ENCODE measurements at regions not wholly inside any gene's neighbourhood (a gene's known extent, or its start where the extent isn't known, plus 50 kb on each side); places are given as distances from the start of the nearest gene placed in this dataset.

DNA sequence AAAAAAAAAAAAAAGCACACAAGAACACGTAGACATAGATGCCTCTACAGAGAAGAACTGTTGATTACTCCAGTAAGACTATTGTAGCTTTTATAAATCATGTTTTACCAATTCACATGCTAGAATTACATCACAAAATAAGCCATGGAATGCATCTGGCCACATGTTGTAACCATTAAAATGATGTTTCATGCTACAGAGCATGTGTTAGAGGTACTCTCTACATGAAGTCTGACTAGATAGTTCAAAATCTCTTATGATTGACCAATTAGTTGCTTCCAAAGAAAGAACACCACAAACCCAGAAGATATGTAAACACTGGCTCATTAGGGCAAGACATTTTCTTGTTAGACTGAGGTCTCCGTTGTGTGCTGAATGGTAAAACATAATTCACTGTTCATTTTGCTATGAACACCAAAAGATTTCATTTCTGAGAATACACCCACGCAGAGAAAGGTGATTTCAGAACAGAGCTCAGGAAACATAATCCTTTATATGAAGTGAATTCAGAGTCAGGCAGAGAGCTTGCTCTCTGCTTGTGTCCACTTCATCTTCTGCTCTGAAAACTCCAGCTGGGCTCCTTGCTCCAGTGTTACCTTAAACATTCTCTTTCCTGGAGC is 411.4 kb upstream of the SOX9 start:
- no peak for DNase-seq (ENCODE audit: low spot score)

DNA sequence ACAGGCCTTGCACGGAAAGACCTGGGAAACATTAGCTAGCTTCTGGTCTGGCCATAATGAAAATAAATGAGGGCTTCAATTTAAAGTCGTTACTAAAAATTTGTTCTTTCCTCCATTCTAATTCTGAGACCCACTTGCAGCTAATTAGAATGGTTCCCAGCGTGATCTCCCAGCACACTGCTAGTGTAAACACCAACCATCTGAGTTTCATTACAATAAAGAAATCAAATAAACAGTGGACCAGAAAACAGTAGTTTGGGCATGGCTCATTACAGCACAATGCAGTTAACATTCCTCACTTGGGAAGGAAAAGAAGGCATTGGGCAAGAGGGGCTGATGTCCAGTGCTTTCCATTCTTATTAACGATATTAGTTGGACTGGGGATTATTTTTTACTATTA is 410.9 kb upstream of the SOX9 start:
- DNase-seq (ENCODE audit: low spot score): no peak

DNA sequence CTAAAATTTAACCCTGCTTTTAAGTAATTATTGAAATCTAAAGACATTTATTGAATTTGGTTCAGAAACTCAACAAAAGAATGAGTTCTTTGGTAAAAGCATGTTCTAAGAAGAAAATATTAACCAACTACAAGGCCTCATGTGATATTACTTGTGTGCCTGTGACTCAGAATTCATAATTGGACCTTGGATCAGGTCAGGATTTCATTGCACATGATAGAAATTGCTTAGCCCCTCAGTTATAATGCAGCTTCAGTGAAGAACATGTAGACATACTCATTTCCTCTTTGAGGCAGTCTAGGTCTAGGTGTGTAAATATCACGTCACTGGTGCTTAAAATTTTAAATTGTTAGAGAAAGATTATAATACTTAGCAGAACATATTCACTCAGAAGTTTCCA is 410.0 kb upstream of the SOX9 start:
- no peak for DNase-seq (ENCODE audit: low spot score)

DNA sequence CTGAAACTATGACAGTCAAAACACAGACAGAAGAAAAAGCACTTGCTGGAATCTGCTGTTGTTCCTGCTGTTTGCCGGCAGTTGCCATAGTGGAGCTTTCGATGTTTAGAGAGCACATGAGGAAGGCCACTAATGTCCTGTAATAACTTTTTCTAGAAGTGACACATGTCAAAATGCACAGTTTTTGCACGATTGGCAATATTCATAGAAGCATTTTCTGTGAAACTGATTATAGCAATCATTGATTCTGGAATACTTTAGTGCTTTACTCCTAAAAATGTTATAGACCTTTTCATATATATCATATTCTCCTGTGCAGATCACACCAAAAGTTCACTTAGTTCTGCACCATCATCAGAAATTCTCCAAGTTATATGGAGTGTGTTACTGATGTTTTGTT is 407.0 kb upstream of the SOX9 start:
- no peak for DNase-seq (ENCODE audit: low spot score)

DNA sequence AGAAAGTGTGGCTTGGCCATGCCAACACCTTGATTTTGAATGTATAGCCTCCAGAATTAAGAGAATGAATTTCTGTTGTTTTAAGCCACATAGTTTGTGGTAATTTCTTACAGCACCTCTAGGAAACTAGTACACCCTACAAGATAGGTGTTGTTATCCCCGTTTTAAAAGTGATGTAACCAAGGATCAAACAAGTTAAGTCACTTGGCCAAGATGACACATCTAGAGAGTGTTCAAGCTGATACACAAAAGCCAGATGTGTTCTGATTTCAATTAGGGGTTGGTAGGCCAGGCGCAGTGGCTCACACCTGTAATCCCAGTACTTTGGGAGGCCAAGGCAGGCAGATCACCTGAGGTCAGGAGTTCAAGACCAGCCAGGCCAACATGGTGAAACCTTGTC is 396.5 kb upstream of the SOX9 start:
- no peak for DNase-seq (ENCODE audit: low spot score)

DNA sequence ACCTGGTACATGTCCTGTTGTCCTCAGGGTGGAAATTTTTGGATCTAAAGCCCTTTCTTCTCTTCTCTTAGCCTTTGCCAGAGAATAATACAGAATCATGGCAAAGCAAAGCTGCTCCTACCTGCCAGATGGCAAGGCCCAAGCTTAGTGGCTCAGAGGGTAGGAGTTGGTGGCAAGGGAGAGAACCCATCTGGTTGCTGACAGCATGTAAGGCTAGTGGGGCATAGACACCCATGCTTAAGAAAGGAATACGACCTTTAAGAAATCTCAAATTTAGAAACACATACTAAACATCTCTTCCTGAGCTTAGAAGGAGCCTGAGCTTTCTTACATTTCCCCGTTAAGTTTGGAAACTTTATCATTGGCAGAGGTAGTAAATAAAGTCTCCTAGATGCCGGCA is 395.0 kb upstream of the SOX9 start:
- no peak for DNase-seq (ENCODE audit: low spot score)

DNA sequence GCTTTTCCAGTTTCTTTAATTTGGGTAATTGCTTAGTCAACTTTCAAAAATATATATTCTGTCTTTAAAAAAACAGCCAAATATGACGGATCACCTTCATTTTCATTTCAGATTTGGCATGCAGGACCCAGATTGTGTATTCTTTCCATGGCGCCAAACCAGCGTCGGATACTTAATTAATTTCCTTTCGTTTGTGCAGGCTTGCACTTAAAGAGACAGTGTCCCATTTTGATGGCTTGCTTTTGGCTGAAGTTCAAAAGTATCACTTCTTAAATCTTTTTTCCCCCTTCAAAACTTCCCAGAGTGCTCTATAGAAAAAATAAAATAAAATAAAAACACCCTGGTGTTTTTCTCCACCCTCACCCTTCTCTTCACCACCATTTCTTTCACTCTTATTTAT is 394.5 kb upstream of the SOX9 start:
- no peak for DNase-seq (ENCODE audit: low spot score)

DNA sequence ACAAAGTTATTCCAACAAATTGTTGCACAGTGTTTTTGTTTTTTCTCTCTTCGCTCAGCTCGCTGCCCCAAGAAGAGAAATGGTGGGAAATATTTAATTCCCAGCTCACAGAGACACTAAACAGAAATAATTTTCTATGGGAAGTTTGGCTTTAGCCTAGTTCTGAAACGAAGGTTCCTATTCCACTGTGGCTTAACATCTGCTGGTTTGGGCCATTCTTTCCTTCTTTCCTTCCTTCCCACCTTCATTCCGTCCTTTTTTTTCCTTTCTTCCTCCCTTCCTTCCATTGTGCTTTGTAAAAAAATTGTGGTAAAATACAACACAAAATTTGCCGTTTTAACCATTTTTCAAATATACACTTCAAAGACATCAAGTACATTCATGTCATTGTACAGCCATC is 393.5 kb upstream of the SOX9 start:
- DNase-seq (ENCODE audit: low spot score): no peak

DNA sequence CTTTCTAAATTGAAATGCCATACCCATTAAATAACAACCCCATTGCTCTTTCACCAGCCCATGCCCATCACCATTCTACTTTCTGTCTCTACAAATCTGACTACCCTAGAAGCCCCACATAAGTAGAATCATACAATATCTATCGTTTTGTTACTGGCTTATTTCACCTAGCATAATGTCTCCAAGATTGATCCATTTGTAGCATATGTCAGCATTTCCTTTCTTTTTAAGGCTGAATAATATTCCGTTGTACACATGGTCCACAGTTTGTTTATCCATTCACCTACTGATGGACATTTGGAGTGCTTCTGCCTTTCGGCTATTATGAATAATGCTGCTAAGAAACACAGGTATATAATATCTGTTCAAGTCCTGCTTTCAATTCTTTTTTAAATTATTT is 393.1 kb upstream of the SOX9 start:
- DNase-seq (ENCODE audit: low spot score): no peak

DNA sequence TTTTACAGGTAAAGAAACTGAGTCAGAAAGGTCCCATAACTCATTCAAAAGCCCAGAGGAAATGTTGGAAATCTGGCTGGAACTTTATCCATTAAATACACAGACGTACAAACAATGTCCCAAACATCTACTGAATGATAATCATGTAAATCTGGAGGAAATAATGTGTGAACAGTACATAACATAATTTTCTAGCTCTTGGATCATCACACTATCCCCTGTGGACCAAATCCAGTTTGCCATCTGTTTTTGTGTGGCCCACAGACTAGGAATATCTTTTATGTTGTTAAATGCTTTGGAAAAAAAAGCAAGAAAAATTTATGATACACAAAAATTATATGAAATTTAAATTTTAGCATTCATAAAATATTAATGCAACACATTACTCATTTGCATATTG is 389.9 kb upstream of the SOX9 start:
- DNase-seq (ENCODE audit: low spot score): no peak

DNA sequence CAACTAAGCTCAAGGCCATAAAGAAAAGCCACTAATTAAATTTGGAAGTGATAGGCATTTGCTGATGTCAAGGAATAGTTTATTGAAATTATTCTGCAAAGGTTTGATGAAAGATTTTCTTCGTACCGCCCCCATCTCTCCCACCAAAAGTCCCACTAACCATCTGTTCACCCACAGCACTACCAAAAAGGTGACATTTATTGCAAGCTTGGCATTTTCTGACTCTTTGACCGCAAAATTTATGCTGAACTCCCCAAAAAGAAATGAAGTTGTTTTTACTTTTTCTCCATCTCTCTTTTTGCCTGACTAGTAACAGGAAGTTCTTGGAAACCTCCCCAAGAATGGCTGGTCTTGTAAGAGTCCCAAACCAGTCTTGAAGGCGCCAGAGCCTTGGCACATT is 384.9 kb upstream of the SOX9 start:
- no peak for DNase-seq (ENCODE audit: low spot score)

DNA sequence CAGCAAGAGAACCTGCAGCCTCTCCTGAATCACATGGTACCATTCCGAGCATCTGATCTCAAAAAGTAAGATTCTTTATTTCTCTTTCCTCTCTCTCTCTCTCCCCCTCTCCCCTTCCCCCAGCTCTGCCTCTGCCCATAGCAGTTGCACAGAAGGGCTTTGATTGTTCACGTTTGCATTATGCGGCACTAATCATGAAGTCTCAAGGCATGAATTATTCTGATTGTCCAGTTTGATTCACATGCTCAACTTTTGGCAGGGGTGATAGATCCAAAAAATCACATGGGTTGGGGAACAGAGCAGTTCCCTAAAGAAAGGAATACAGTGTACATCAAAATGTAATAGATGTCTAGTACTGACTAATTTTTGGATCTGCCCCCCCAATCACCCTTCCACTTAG is 380.0 kb upstream of the SOX9 start:
- DNase-seq (ENCODE audit: low spot score): no peak

DNA sequence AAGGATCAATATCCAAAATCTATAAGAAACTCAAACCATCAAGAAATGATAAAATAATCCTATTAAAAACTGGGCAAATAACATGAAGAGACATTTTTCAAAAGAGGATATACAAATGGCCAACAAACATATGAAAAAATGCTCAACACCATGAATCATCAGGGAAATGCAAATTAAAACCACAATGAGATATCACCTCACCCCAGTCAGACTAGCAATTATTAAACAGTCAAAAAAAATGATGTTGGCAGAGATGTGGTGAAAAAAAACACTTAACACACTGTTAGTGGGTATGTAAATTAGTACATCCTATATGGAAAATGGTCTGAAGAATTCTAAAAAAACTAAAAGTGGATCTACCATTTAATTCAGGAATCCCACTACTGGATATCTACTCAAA is 379.0 kb upstream of the SOX9 start:
- no peak for DNase-seq (ENCODE audit: low spot score)

DNA sequence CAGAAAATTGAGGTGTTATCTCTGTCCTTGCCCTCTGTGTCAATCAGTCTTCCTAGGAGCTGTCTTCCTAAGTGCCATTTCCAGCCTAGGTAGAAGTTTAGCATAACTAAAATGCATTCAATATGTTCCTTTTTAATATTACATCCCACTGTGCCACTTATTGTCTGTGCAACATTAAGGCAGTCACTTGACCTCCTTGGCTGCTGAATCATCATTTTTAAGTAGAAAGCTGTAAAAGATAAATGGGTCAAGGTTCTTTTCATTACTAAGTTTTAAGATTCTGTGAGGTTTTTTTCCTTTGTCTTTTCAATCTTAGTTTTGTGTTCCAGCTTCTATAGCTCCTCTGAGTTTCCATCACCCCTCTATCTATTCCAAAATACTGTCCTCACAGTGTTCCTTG is 371.9 kb upstream of the SOX9 start:
- DNase-seq (ENCODE audit: low spot score): no peak

DNA sequence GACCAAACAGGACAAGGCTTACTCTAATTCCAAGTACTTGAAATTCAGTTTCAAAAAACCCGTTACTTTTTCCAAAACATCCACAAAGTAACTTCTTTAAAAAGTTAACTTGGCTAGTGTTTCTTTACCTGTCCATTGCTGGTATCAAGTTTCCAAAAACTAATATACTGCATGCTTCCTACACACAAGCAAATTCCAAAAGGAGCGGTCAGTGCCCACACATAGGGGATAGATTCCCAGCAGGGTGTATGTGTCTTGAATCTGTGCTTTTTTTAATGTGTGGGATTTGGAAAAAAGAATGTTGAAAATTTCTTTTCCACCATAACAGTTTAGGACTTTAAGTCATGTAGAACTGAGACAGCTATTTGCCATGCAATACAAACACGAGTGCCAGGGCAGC is 367.8 kb upstream of the SOX9 start:
- DNase-seq (ENCODE audit: low spot score): no peak

DNA sequence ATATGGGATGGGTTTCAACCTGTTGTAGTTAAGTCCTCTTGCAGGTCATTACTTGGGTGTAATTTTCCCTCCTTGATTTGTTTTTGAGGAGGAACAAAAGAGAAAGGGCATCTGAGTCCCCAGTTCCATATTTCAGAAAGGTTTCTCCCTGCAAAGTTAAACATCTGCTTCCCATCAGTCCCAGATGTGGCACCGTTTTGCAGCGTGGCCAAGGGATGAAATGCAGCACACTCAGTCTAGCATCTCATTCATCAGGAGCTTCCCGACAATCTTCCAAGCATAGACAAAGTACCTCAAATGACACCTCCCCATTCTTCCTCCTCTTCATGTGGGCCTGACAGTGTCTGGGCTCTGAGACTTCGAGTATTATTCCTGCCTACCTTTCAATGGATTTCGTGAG is 363.7 kb upstream of the SOX9 start:
- no peak for DNase-seq (ENCODE audit: low spot score)

DNA sequence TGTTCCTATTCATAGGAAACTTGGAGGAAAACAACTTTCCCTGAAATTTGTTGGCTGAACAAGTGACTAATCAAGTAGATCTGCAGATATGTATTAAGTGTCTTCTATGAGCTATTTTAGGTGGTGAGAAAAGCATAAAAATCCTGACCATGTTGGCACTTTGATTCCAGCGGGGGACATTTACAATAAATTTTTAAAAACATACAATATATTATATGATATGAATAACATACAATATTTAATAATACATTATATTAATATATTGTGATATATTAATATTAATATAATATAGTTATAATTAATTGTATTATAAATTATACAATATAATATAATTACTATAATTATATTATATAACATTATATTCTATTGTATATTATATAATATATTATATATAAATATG is 362.9 kb upstream of the SOX9 start:
- no peak for DNase-seq (ENCODE audit: low spot score)

DNA sequence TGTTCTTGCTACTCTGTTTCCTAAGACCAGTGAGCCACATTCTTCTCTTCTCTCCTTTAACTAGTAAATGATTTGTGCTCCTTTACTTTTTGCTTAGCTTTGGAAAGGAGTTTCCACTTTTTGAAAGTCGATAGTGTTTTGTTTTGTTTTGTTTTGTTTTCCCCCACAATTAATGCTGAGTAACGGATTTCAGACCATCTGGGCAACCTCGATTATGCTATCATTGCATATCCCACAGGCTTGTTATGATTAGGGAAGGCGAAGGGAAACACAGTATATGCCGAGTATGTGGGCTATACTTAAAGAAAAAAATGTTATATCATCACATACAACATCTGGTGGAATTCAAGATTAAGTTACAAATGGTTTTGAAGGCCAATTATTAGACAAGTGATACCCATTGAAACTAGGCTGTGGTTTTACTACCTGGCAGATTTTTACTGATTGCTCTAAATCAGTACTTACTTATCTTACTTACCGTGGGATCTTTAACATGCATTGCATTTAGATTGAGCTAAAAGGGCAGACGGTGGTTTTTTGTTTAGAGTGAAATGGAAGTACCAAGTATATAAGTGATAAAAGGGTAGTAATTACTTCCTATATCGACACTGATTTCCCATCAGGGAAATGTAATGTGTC is 361.3 kb upstream of the SOX9 start:
- DNase-seq (ENCODE audit: low spot score): no peak

DNA sequence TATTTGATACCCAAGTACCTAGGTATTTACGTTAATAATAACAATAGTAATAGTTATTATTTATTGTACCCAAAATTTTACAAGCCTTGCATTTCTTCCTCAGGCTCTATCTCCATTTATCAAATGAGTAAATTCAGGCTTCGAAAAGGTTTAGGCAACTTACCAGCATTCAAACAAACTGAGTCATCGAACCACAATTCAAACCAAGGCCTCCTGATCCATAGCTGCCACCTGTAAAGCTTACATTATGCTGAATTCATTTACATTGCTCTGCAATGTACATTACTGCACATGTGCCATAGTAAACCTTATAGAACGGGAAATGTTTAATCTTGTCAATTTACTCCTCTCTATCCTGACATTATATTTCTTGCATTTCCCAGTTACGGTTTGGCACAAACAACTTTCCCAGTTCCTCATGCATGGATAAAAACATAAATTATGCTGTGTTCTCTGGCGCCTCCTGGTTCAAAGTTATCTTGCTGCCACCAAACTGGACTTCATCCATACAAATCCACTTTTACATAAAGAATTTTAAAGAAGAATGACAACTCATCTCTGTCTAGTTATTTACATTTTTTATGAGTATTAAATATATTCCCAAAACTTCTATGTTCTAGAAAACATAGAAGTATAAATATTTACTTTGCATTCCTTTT is 360.6 kb upstream of the SOX9 start:
- no peak for DNase-seq (ENCODE audit: low spot score)

DNA sequence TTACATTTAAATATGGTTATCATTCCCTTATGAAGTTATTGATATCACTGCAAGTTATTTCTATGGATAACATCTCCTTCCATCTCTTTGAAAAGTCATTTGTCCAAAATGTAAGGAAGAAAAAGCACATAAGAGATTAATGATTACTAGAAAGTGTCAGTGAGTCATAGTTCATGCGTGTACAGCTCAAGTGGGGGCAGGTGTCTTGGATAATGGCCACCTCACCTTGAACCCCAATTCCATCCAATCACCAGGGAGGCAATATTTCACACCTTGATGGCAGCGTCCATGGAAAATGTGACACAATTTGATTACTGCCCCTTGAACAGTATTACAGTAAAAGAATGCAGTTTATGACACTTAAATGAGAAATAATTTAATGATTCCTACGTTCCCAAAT is 358.3 kb upstream of the SOX9 start:
- no peak for DNase-seq (ENCODE audit: low spot score)

DNA sequence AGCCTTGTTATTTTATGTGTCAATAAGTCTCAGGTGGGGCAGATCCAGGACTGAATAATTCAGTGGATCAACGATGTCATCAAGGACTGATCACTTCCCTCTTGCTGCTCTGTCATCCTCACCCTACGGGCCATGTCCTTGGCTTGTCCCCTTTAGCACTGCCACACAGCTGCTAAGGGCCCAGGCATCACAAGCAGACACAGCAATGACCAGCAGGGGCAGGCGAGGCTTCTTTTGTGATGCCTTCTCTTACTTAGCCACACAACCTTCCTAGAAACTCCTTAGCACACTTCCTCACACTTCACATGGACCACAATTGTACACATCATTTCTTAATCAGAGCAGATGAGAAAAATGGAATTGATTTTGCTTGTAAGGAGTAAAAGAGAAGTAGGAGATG is 356.3 kb upstream of the SOX9 start:
- peak; percentile 3 for DNase-seq (ENCODE audit: low spot score)

DNA sequence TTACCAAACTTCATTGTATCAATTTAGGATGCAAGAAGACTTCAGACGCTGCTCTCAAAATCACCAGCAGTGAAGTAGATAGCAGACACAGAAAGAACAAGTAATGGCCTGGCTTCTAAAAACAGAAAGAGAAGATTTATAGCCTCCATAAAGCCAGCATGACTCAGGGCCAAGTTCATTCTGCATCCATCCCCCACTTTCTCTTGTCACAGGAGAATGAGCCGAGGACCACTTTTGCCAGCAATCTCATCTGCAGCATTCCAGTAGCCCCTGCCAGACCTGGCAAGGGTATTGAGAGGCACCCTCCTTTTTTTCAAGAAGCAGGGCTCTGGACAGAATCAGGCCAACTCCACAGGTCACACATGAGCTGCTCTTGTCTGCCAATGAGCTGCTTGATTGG is 355.4 kb upstream of the SOX9 start:
- DNase-seq (ENCODE audit: low spot score): no peak

DNA sequence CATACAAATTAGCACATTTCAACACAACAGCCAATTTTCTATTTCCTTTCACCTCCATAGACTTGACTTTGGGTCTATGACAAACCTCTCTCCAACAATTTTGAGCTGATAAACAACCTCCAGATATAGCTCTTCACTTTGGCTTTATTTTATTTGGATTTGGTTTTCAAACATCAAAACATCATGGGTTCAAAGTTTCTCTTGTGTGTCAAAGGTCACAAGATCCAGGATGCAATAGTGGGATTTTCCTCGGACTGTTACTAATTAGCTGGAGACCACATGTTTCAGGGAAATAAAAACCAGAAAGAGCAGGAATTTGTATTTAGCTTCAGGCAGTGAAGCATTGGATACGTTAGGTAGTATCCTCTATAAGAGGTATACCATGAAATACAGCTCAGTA is 351.0 kb upstream of the SOX9 start:
- DNase-seq (ENCODE audit: low spot score): no peak

DNA sequence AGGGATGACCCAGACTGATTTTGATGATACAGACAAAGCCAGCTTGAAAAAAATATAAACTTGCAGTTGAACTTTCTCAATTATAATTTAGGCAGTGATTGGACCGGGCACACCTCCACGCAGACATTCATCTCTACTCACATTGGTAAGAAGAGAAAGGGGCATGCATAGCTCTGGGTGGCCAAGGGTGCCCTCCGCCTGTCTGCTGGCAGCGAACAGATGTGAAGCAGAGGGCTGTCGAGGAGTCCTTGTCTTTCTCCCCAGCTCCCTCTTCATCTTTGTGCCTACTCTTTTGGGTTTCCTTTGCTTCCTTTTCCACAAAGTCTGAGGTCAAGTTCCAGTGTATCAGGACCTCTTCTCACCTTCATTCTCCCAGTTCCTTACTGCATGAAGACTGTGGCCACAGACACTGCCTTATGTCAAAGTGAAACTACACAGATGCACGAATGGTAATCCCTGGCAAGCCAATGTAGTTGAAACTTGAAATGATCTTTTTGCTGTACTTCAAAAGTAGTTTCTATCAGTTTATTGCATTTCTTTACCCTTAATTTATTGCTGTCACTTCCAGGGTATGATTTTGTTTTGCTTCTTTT is 343.7 kb upstream of the SOX9 start:
- no peak for DNase-seq (ENCODE audit: low spot score)

All from HuH-7.5 (cell line).